PC-3 (cell line): ENCODE measurements at regions not wholly inside any gene's neighbourhood (a gene's known extent, or its start where the extent isn't known, plus 50 kb on each side); places are given as distances from the start of the nearest gene placed in this dataset.

Source experiments
- CTCF ChIP-seq: fragments of 300-600 bp; sonication (generic); conservative IDR thresholded peaks from 2 replicates; pipeline ENCODE4 v1.5.1; 2017; ENCODE audit warnings: antibody characterized with exemption, low read depth, mild to moderate bottlenecking, low read length
- EZH2 ChIP-seq: fragments of 300-600 bp; sonication (generic); IDR thresholded peaks from one replicate; pipeline ENCODE4 v1.6.1; 2017; ENCODE audit warnings: antibody characterized with exemption, mild to moderate bottlenecking, low read length; ENCODE audit not compliant: unreplicated experiment

- TF ChIP-seq CTCF (no peak), EZH2 (no peak)
Observed at GRCh38 chr13:47144782-47145181, 247.9 kb upstream of the HTR2A start.
